A549 (cell line): ENCODE measurements at regions not wholly inside any gene's neighbourhood (a gene's known extent, or its start where the extent isn't known, plus 50 kb on each side); places are given as distances from the start of the nearest gene placed in this dataset.
"Not testable (repeated sequence)": the region's sequence is repeated elsewhere in the genome, so short reads cannot be mapped to it uniquely, and the experiment has no call there.

Experiments
- ATAC-seq, 2 experiments: fragments of 200-7000 bp in 1 of 2; fragments of >200 bp in 1 of 2; cut with Nextera tagmentation in 1 of 2; cut with Tn5 transposase in 1 of 2; 3 replicates each; pipeline versions ENCODE4 v1.8.0 to v1.9.1; 2018 to 2020; ENCODE audit warnings: mild to moderate bottlenecking in 1 of 2, moderate library complexity in 1 of 2
- CTCF ChIA-PET: fragments of 300-600 bp; sonication (Branson Sonifier 250); formaldehyde crosslinking; extraction: SDS; loops from one replicate; lab custom pipeline; 2021; ENCODE audit warnings: antibody characterized with exemption, inconsistent platforms; lab: Yijun Ruan, JAX
- POLR2A ChIA-PET: fragments of 350-600 bp; formaldehyde crosslinking; extraction: SDS; loops from one replicate; lab custom pipeline; 2021; ENCODE audit warnings: antibody characterized with exemption, inconsistent platforms; lab: Yijun Ruan, JAX
- DNase-seq, 2 experiments: peaks; one replicate each; pipeline versions ENCODE4 v3.0.0 to v3.0.0-alpha.2; 2011 to 2016; ENCODE audit warnings: low read depth in 1 of 2, low spot score in 1 of 2
- FAIRE-seq: peaks from 2 replicates; lab custom pipeline; 2011; peaks lifted over from hg19 to GRCh38; lab: Jason Lieb, UNC
- H3K27ac ChIP-seq, 2 experiments: fragments of >200 bp; sonication (Bioruptor Twin); formaldehyde crosslinking; 3 replicates each; pipeline ENCODE4 v1.5.1; 2016 to 2017
- H3K4me1 ChIP-seq: fragments of >200 bp; sonication (Bioruptor Twin); formaldehyde crosslinking; 3 replicates; pipeline ENCODE4 v1.6.1; 2016
- H3K4me2 ChIP-seq: fragments of >200 bp; sonication (Bioruptor Twin); formaldehyde crosslinking; 3 replicates; pipeline ENCODE4 v1.6.1; 2016
- H3K4me3 ChIP-seq: fragments of >200 bp; sonication (Bioruptor Twin); formaldehyde crosslinking; 3 replicates; pipeline ENCODE4 v1.5.1; 2016
- H3K9me3 ChIP-seq: fragments of >200 bp; sonication (Bioruptor Twin); formaldehyde crosslinking; 3 replicates; pipeline ENCODE4 v1.6.1; 2016
- ATOH8 ChIP-seq: fragments of 250-450 bp; sonication (Bioruptor Pico); IDR thresholded peaks from 2 replicates; pipeline ENCODE4 v1.5.0; 2020; ENCODE audit warnings: low read depth, mild to moderate bottlenecking, moderate library complexity
- CBX8 ChIP-seq: fragments of 200-600 bp; sonication (generic); IDR thresholded peaks from 2 replicates; pipeline ENCODE4 v1.6.1; 2016
- CEBPB ChIP-seq, 2 experiments: fragments of >200 bp in 1 of 2; sonication (Bioruptor Twin) in 1 of 2; formaldehyde crosslinking in 1 of 2; IDR thresholded peaks; 2 replicates each; pipeline ENCODE4 v1.6.1; 2012 to 2016
- CHD2 ChIP-seq: fragments of 150-350 bp; IDR thresholded peaks from 2 replicates; pipeline ENCODE4 v1.6.1; 2014; ENCODE audit warnings: low read length; ENCODE audit not compliant: partially characterized antibody
- FOSL2 ChIP-seq, 2 experiments: fragments of 450-650 bp in 1 of 2; fragments of >200 bp in 1 of 2; sonication (Bioruptor Twin) in 1 of 2; formaldehyde crosslinking; IDR thresholded peaks; 2 replicates each; pipeline versions ENCODE4 v1.5.0 to v1.6.1; 2016 to 2020; ENCODE audit warnings: mild to moderate bottlenecking in 1 of 2, moderate library complexity in 1 of 2
- KDM1A ChIP-seq: fragments of 200-600 bp; sonication (generic); IDR thresholded peaks from 2 replicates; pipeline ENCODE4 v1.6.1; 2016; ENCODE audit warnings: low read depth, mild to moderate bottlenecking
- KDM5A ChIP-seq: fragments of 200-600 bp; sonication (generic); IDR thresholded peaks from 2 replicates; pipeline ENCODE4 v1.6.1; 2016; ENCODE audit warnings: antibody characterized with exemption, mild to moderate bottlenecking
- MAZ ChIP-seq: fragments of 150-350 bp; IDR thresholded peaks from 2 replicates; pipeline ENCODE4 v1.6.1; 2014; ENCODE audit warnings: antibody characterized with exemption, low read depth, low read length, borderline replicate concordance
- NFE2L2 ChIP-seq: fragments of 150-350 bp; conservative IDR thresholded peaks from 2 replicates; pipeline ENCODE4 v1.6.1; 2014; ENCODE audit warnings: low read length
- NR3C1 ChIP-seq: fragments of >200 bp; sonication (Bioruptor Twin); formaldehyde crosslinking; IDR thresholded peaks from 3 replicates; pipeline ENCODE4 v1.6.1; 2017
- POLR2AphosphoS2 ChIP-seq: conservative IDR thresholded peaks from 2 replicates; pipeline ENCODE4 v1.6.1; 2012; ENCODE audit warnings: low read length, improper control_type of control experiment, inconsistent platforms
- RAD21 ChIP-seq, 2 experiments: fragments of >200 bp in 1 of 2; sonication (Bioruptor Twin) in 1 of 2; formaldehyde crosslinking in 1 of 2; IDR thresholded peaks in 1 of 2; conservative IDR thresholded peaks in 1 of 2; 2 replicates in 1 of 2; 3 replicates in 1 of 2; pipeline ENCODE4 v1.6.1; 2012 to 2018; ENCODE audit warnings: inconsistent platforms in 1 of 2
- RFX5 ChIP-seq: fragments of 450-650 bp; IDR thresholded peaks from 2 replicates; pipeline ENCODE4 v1.7.1; 2014; ENCODE audit warnings: antibody characterized with exemption, mild to moderate bottlenecking, moderate library complexity
- SREBF2 ChIP-seq: fragments of 450-650 bp; IDR thresholded peaks from 2 replicates; pipeline ENCODE4 v1.6.1; 2014; ENCODE audit warnings: mild to moderate bottlenecking, moderate library complexity
- TP53 ChIP-seq: fragments of 250-450 bp; sonication (Bioruptor Pico); IDR thresholded peaks from 2 replicates; pipeline ENCODE4 v1.5.0; 2021; ENCODE audit warnings: mild to moderate bottlenecking, moderate library complexity
- USF2 ChIP-seq: fragments of 450-650 bp; IDR thresholded peaks from 2 replicates; pipeline ENCODE4 v1.6.1; 2014; ENCODE audit warnings: antibody characterized with exemption
- ZC3H11A ChIP-seq: fragments of 450-650 bp; IDR thresholded peaks from 2 replicates; pipeline ENCODE4 v1.6.1; 2014; ENCODE audit warnings: antibody characterized with exemption, mild to moderate bottlenecking
- ZFP36 ChIP-seq: fragments of 450-650 bp; IDR thresholded peaks from 2 replicates; pipeline ENCODE4 v1.6.1; 2014; ENCODE audit warnings: borderline replicate concordance; ENCODE audit not compliant: partially characterized antibody
- ZNF302 ChIP-seq: fragments of 250-450 bp; sonication (Bioruptor Pico); IDR thresholded peaks from 2 replicates; pipeline ENCODE4 v1.9.0; 2021; ENCODE audit warnings: inconsistent platforms, mild to moderate bottlenecking, moderate library complexity
- WGBS: methylation state at CpG from one replicate; pipeline ENCODE4 v1.1.6; 2017; ENCODE audit errors: missing lambda C conversion rate; 5-methylcytosine and 5-hydroxymethylcytosine counted together
- TF ChIP-seq, protein P1 (sequence below): fragments of 200-600 bp; sonication (generic); IDR thresholded peaks from 2 replicates; pipeline ENCODE4 v1.6.1; 2016; ENCODE audit warnings: antibody characterized with exemption, mild to moderate bottlenecking, moderate library complexity
- TF ChIP-seq, protein P2 (sequence below): IDR thresholded peaks from 2 replicates; pipeline ENCODE4 v1.6.1; 2012; ENCODE audit warnings: low read depth, borderline replicate concordance

- Histone ChIP-seq H3K4me3 (no peak overlapping the region), H3K9me3 (no peaks in the 10 kb centered on the region), H3K27ac (no peak overlapping the region), H3K4me1 (peaks cover 8% of the 10 kb centered on the region; the same call in 1 of the 3 replicates), H3K4me2 (no peak overlapping the region)
- no peak for TF ChIP-seq RFX5
- no peak for TF ChIP-seq ATOH8 (CRISPR knock-in tag)
- no peak for TF ChIP-seq TP53 (CRISPR knock-in tag)
- no peak for TF ChIP-seq USF2
- no peak for ATAC-seq
- FAIRE-seq, result no peak
- CTCF ChIA-PET, result interaction anchor here (1.5 to 5.5 kb wide), 2 partner anchors 12 to 206 kb away, joined by 4 to 43 read pairs; no protein-coding TSS in a partner anchor
- POLR2A ChIA-PET, result no interaction called here
- 35% methylated on average over 2 of the region's 2 CpGs for WGBS
- DNase-seq, result no peak
Observed at GRCh38 chr3:107224026-107224596, 153.1 kb upstream of the CCDC54 start.

DNA sequence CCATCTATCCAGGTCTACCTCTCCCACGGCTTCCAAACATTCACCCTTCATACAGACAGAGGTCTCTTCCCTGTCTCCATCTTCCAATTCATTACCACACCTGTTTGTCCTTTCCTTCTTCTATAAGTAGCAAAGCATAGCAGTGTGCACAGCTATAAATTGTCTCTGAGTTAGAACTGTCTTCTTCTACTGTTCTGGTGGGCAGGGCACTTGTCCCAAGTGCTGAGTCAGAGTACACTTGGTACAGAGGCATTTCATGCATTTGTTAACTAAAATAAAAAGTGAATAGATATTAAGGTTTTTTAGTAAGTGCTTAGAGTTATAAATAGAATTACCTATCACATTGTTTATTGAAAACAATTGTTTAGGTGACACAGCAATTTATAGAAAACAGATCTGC is 150.1 kb upstream of the CCDC54 start:
- ChIA-PET POLR2A (no interaction called here), CTCF (interaction anchor here (1.2 to 5.5 kb wide), 5 partner anchors 9 to 348 kb away, joined by 3 to 43 read pairs (median 4); no protein-coding TSS in a partner anchor)
- H3K4me2 ChIP-seq, result no peak overlapping the region
- TF ChIP-seq CBX8, result no peak
- TF ChIP-seq, protein P1, sequence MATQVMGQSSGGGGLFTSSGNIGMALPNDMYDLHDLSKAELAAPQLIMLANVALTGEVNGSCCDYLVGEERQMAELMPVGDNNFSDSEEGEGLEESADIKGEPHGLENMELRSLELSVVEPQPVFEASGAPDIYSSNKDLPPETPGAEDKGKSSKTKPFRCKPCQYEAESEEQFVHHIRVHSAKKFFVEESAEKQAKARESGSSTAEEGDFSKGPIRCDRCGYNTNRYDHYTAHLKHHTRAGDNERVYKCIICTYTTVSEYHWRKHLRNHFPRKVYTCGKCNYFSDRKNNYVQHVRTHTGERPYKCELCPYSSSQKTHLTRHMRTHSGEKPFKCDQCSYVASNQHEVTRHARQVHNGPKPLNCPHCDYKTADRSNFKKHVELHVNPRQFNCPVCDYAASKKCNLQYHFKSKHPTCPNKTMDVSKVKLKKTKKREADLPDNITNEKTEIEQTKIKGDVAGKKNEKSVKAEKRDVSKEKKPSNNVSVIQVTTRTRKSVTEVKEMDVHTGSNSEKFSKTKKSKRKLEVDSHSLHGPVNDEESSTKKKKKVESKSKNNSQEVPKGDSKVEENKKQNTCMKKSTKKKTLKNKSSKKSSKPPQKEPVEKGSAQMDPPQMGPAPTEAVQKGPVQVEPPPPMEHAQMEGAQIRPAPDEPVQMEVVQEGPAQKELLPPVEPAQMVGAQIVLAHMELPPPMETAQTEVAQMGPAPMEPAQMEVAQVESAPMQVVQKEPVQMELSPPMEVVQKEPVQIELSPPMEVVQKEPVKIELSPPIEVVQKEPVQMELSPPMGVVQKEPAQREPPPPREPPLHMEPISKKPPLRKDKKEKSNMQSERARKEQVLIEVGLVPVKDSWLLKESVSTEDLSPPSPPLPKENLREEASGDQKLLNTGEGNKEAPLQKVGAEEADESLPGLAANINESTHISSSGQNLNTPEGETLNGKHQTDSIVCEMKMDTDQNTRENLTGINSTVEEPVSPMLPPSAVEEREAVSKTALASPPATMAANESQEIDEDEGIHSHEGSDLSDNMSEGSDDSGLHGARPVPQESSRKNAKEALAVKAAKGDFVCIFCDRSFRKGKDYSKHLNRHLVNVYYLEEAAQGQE, result no peak
- TF ChIP-seq ZC3H11A, result no peak
- no peak for TF ChIP-seq RFX5
- TF ChIP-seq KDM5A, result no peak
- TF ChIP-seq, protein P2, sequence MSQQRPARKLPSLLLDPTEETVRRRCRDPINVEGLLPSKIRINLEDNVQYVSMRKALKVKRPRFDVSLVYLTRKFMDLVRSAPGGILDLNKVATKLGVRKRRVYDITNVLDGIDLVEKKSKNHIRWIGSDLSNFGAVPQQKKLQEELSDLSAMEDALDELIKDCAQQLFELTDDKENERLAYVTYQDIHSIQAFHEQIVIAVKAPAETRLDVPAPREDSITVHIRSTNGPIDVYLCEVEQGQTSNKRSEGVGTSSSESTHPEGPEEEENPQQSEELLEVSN, result no peak
- no peak for TF ChIP-seq CHD2
- TF ChIP-seq NFE2L2, result no peak
- no peak for TF ChIP-seq MAZ
- no peak for TF ChIP-seq ZNF302
- no peak for TF ChIP-seq KDM1A
- TF ChIP-seq RAD21 (conservative IDR thresholded peaks at IDR 0.05 in 1 of 2, IDR thresholded peaks at IDR 0.05 in 1 of 2), result no peak
- no peak for TF ChIP-seq ZFP36
- no peak for TF ChIP-seq FOSL2 (IDR thresholded peaks at IDR 0.05)
- no peak for TF ChIP-seq FOSL2 (CRISPR knock-in tag; IDR thresholded peaks at IDR 0.05)
- no peak for TF ChIP-seq NR3C1
- TF ChIP-seq POLR2AphosphoS2, result no peak
- no peak for TF ChIP-seq SREBF2
- TF ChIP-seq CEBPB (IDR thresholded peaks at IDR 0.05), result no peak
- H3K4me3 ChIP-seq, result no peak overlapping the region
- H3K27ac ChIP-seq, result no peak overlapping the region
- no peak for ATAC-seq
- no peaks in the 10 kb centered on the region for H3K9me3 ChIP-seq
- DNase-seq, result no peak
- WGBS, result 19% methylated on average over 1 of the region's 1 CpG
- H3K4me1 ChIP-seq, result 0 out of 3 replicates have a peak, but pooled peaks cover 2% of the 10 kb centered on the region
- no peak for FAIRE-seq

GRCh38 chr3:107233877-107234276 is 143.4 kb upstream of the CCDC54 start:
- 67% methylated on average over 4 of the region's 4 CpGs for WGBS
- ATAC-seq, result peak in 1 of 2 experiments; percentile 52; a peak in 1 of 6 replicates
- H3K4me2 ChIP-seq, DNase-seq, H3K4me1 ChIP-seq, FAIRE-seq, H3K9me3 ChIP-seq, H3K27ac ChIP-seq, POLR2A ChIA-PET, H3K4me3 ChIP-seq: not testable (repeated sequence)
- CTCF ChIA-PET, result interaction anchor here (1.9 to 4.5 kb wide), 5 partner anchors 13 to 1318 kb away, joined by 5 to 41 read pairs (median 14); no protein-coding TSS in a partner anchor
